H1 (cell line): ENCODE measurements at regions not wholly inside any gene's neighbourhood (a gene's known extent, or its start where the extent isn't known, plus 50 kb on each side); places are given as distances from the start of the nearest gene placed in this dataset.

Experiments
- CTCF ChIA-PET: fragments of 300-600 bp; sonication (Branson Sonifier 250); formaldehyde crosslinking; loops from one replicate; lab custom pipeline; 2021; ENCODE audit not compliant: partially characterized antibody; lab: Charles Lee
- POLR2A ChIA-PET: fragments of 300-600 bp; sonication (Branson Sonifier 250); formaldehyde crosslinking; loops from one replicate; lab custom pipeline; 2021; ENCODE audit warnings: inconsistent platforms; ENCODE audit not compliant: partially characterized antibody; lab: Charles Lee
- DNase-seq, 2 experiments: peaks; one replicate each; pipeline versions ENCODE4 v3.0.0 to v3.0.0-alpha.2; 2010 to 2022; ENCODE audit warnings: low spot score in 2 of 2, low read depth in 1 of 2, mixed read lengths in 1 of 2
- FAIRE-seq: peaks from 2 replicates; lab custom pipeline; 2011; peaks lifted over from hg19 to GRCh38; lab: Jason Lieb, UNC
- H2AFZ ChIP-seq: 2 replicates; pipeline ENCODE4 v1.8.1; 2012; ENCODE audit warnings: low read length, inconsistent platforms
- H2AK5ac ChIP-seq: 2 replicates; pipeline ENCODE4 v1.6.1; 2013; ENCODE audit warnings: low read depth, low read length
- H2BK120ac ChIP-seq: replicated peaks from 2 replicates; pipeline ENCODE3; 2013; ENCODE audit warnings: low read depth, low read length, inconsistent platforms
- H2BK12ac ChIP-seq: 2 replicates; pipeline ENCODE4 v1.6.1; 2013; ENCODE audit warnings: low read depth, low read length
- H2BK15ac ChIP-seq: 2 replicates; pipeline ENCODE4 v1.6.1; 2013; ENCODE audit warnings: low read length
- H2BK20ac ChIP-seq: 2 replicates; pipeline ENCODE4 v1.6.1; 2013; ENCODE audit warnings: low read length
- H2BK5ac ChIP-seq: 2 replicates; pipeline ENCODE4 v1.6.1; 2013; ENCODE audit warnings: low read depth, low read length
- H3K14ac ChIP-seq: 2 replicates; pipeline ENCODE4 v1.6.1; 2013; ENCODE audit warnings: inconsistent platforms; ENCODE audit not compliant: insufficient read length
- H3K18ac ChIP-seq: 2 replicates; pipeline ENCODE4 v1.6.1; 2013; ENCODE audit warnings: low read length; ENCODE audit errors: extremely low read depth
- H3K23ac ChIP-seq: 2 replicates; pipeline ENCODE4 v1.6.1; 2013; ENCODE audit warnings: inconsistent platforms; ENCODE audit not compliant: insufficient read length
- H3K23me2 ChIP-seq: 2 replicates; pipeline ENCODE4 v1.6.1; 2013; ENCODE audit warnings: low read depth, low read length
- H3K27ac ChIP-seq: 2 replicates; pipeline ENCODE4 v1.6.1; 2011; ENCODE audit warnings: low read depth, low read length, inconsistent platforms
- H3K27me3 ChIP-seq, 4 experiments: replicated peaks in 1 of 4; 1 replicate in 1 of 4; 2 replicates in 3 of 4; pipeline versions ENCODE4 v1.6.1 to v1.8.1; 2011 to 2013; ENCODE audit warnings: low read length in 3 of 4, mild to moderate bottlenecking in 3 of 4, inconsistent platforms in 2 of 4, mixed read lengths in 2 of 4, moderate library complexity in 1 of 4; ENCODE audit not compliant: control insufficient read depth in 3 of 4, insufficient read depth in 3 of 4; ENCODE audit errors: extremely low read depth in 1 of 4
- H3K36me3 ChIP-seq, 4 experiments: 2 replicates each; pipeline versions ENCODE4 v1.6.1 to v1.8.1; 2011 to 2013; ENCODE audit warnings: mild to moderate bottlenecking in 4 of 4, low read length in 3 of 4, moderate library complexity in 2 of 4, control low read depth in 1 of 4, inconsistent platforms in 1 of 4; ENCODE audit not compliant: insufficient read depth in 4 of 4, control insufficient read depth in 2 of 4
- H3K4ac ChIP-seq: replicated peaks from 2 replicates; pipeline ENCODE3; 2013; ENCODE audit warnings: low read length, low read depth, mixed read lengths, inconsistent platforms; ENCODE audit not compliant: insufficient read length
- H3K4me1 ChIP-seq, 4 experiments: replicated peaks in 1 of 4; 1 replicate in 1 of 4; 2 replicates in 3 of 4; pipeline versions ENCODE4 v1.6.1 to v1.8.1; 2011 to 2013; ENCODE audit warnings: low read length in 3 of 4, inconsistent platforms in 2 of 4, mixed read lengths in 1 of 4; ENCODE audit not compliant: insufficient read depth in 4 of 4, control insufficient read depth in 3 of 4
- H3K4me2 ChIP-seq, 2 experiments: 2 replicates each; pipeline versions ENCODE4 v1.6.1 to v1.8.1; 2011 to 2013; ENCODE audit warnings: low read depth in 2 of 2, low read length in 2 of 2, control low read depth in 1 of 2, inconsistent platforms in 1 of 2, mild to moderate bottlenecking in 1 of 2; ENCODE audit not compliant: insufficient read depth in 1 of 2
- H3K4me3 ChIP-seq, 4 experiments: fragments of 200-600, 300-600 bp in 1 of 4; sonication (generic), shearing (Covaris generic), sonication (Bioruptor Twin) in 1 of 4; 2 replicates each; pipeline versions ENCODE4 v1.5.1 to v1.8.1; 2011 to 2016; ENCODE audit warnings: low read length in 4 of 4, low read depth in 3 of 4, control low read depth in 2 of 4, inconsistent platforms in 2 of 4, mild to moderate bottlenecking in 2 of 4, mixed read lengths in 1 of 4, moderate library complexity in 1 of 4; ENCODE audit not compliant: insufficient read depth in 2 of 4; ENCODE audit errors: extremely low read depth in 1 of 4
- H3K56ac ChIP-seq: replicated peaks from 2 replicates; pipeline ENCODE3; 2013; ENCODE audit warnings: low read depth, mild to moderate bottlenecking, mixed read lengths, low read length, inconsistent platforms; ENCODE audit not compliant: insufficient read length
- H3K79me1 ChIP-seq: 2 replicates; pipeline ENCODE4 v1.6.1; 2013; ENCODE audit warnings: low read depth, low read length, control low read depth
- H3K79me2 ChIP-seq, 2 experiments: 2 replicates each; pipeline versions ENCODE4 v1.6.1 to v1.8.1; 2012 to 2013; ENCODE audit warnings: low read length in 2 of 2, mild to moderate bottlenecking in 2 of 2, inconsistent platforms in 1 of 2; ENCODE audit not compliant: insufficient read depth in 2 of 2, control insufficient read depth in 1 of 2
- H3K9ac ChIP-seq, 4 experiments: replicated peaks in 1 of 4; 1 replicate in 1 of 4; 2 replicates in 3 of 4; pipeline versions ENCODE4 v1.6.1 to v1.8.1; 2011 to 2013; ENCODE audit warnings: low read depth in 3 of 4, low read length in 3 of 4, control low read depth in 2 of 4, mild to moderate bottlenecking in 2 of 4, moderate library complexity in 2 of 4, inconsistent platforms in 1 of 4; ENCODE audit errors: extremely low read depth in 1 of 4
- H3K9me3 ChIP-seq, 2 experiments: 2 replicates each; pipeline versions ENCODE4 v1.6.1 to v1.8.1; 2012 to 2013; ENCODE audit warnings: mild to moderate bottlenecking in 2 of 2, moderate library complexity in 2 of 2, control low read depth in 1 of 2, inconsistent platforms in 1 of 2, low read depth in 1 of 2, low read length in 1 of 2, mixed read lengths in 1 of 2; ENCODE audit not compliant: insufficient read depth in 2 of 2
- H4K20me1 ChIP-seq, 2 experiments: replicated peaks in 1 of 2; 2 replicates each; pipeline versions ENCODE3 to v1.8.1; 2011 to 2013; ENCODE audit warnings: inconsistent platforms in 2 of 2, low read length in 2 of 2, mild to moderate bottlenecking in 1 of 2; ENCODE audit not compliant: insufficient read depth in 2 of 2, control insufficient read depth in 1 of 2
- H4K5ac ChIP-seq: 2 replicates; pipeline ENCODE4 v1.6.1; 2013; ENCODE audit warnings: low read length, low read depth, mixed read lengths, inconsistent platforms; ENCODE audit not compliant: insufficient read length
- H4K8ac ChIP-seq: 2 replicates; pipeline ENCODE4 v1.8.0; 2013; ENCODE audit warnings: mild to moderate bottlenecking, moderate library complexity, low read length, inconsistent platforms; ENCODE audit not compliant: insufficient read depth; ENCODE audit errors: extremely low read depth
- H4K91ac ChIP-seq: replicated peaks from 2 replicates; pipeline ENCODE3; 2013; ENCODE audit warnings: low read length, mixed read lengths, inconsistent platforms; ENCODE audit not compliant: insufficient read length
- CHD1 ChIP-seq: IDR thresholded peaks from 2 replicates; pipeline ENCODE4 v1.6.1; 2012; ENCODE audit warnings: low read depth, low read length, improper control_type of control experiment
- CTCF ChIP-seq, 3 experiments: IDR thresholded peaks; 1 replicate in 2 of 3; 2 replicates in 1 of 3; pipeline versions ENCODE4 v1.5.1 to v1.6.1; 2011; ENCODE audit warnings: low read length in 3 of 3, mild to moderate bottlenecking in 3 of 3, inconsistent platforms in 2 of 3, low read depth in 1 of 3, moderate library complexity in 1 of 3; ENCODE audit not compliant: insufficient read depth in 1 of 3; ENCODE audit errors: control extremely low read depth in 1 of 3
- RAD21 ChIP-seq, 2 experiments: IDR thresholded peaks in 1 of 2; conservative IDR thresholded peaks in 1 of 2; 2 replicates each; pipeline ENCODE4 v1.6.1; 2011; ENCODE audit warnings: low read depth in 2 of 2, low read length in 2 of 2, improper control_type of control experiment in 1 of 2, inconsistent platforms in 1 of 2, mild to moderate bottlenecking in 1 of 2, moderate library complexity in 1 of 2
- SP1 ChIP-seq: IDR thresholded peaks from 2 replicates; pipeline ENCODE4 v1.6.1; 2011; ENCODE audit warnings: low read depth, low read length
- SRF ChIP-seq: IDR thresholded peaks from 2 replicates; pipeline ENCODE4 v1.6.1; 2011; ENCODE audit warnings: mild to moderate bottlenecking, low read depth, low read length, moderate library complexity
- TEAD4 ChIP-seq: IDR thresholded peaks from 2 replicates; pipeline ENCODE4 v1.6.1; 2012; ENCODE audit warnings: low read depth, low read length, inconsistent platforms, mixed read lengths
- WGBS, 2 experiments: shearing (Covaris generic) in 1 of 2; methylation state at CpG; one replicate each; pipeline versions ENCODE4 v1.1.6 to v1.1.7; 2013 to 2015; ENCODE audit warnings: low lambda C conversion rate in 2 of 2, mixed read lengths in 2 of 2, inconsistent platforms in 1 of 2, low coverage in 1 of 2, missing lambda C conversion rate in 1 of 2; ENCODE audit not compliant: insufficient replicate concordance in 2 of 2, insufficient coverage in 1 of 2, insufficient read length in 1 of 2; ENCODE audit errors: extremely low coverage in 1 of 2, missing lambda C conversion rate in 1 of 2; 5-methylcytosine and 5-hydroxymethylcytosine counted together

DNA sequence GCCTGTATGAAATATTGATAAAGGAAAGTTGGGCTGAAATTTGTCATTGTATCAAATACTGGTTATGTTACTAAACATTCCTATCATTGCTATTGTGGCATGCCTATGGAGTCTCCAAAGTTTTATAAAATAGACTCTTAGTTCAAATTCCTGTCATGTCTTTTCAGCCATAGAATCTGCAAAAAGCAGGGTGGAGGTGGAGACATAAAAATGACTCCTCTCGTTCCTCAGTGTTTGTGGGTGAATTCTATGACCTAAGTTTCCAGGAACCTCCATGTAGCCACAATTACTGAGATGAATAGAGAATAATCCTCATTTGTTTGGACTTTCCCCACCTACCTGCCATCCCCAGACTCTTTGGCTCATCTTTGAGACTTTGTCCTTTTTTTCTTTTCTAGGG is 326.3 kb upstream of the ETAA1 start:
- Histone ChIP-seq H2AFZ (no peak overlapping the region), H2AK5ac (no peak overlapping the region)
- TF ChIP-seq SP1 (no peak), RAD21 (IDR thresholded peaks at IDR 0.05 in 1 of 2, conservative IDR thresholded peaks at IDR 0.05 in 1 of 2; ENCODE audit: low read depth in 2 of 2, low read length in 2 of 2) (no peak), CHD1 (no peak), TEAD4 (no peak), SRF (no peak), CTCF (IDR thresholded peaks at IDR 0.05; ENCODE audit: control extremely low read depth in 1 of 3, insufficient read depth in 1 of 3, low read depth in 1 of 3, low read length in 3 of 3) (no peak)

More for the DNA sequence above, 326.3 kb upstream of the ETAA1 start:
- Histone ChIP-seq H3K18ac (no peak overlapping the region), H3K14ac (no peak overlapping the region), H3K9ac (no peak overlapping the region), H3K23me2 (no peaks in the 10 kb centered on the region), H3K79me2 (no peaks in the 10 kb centered on the region), H3K27ac (no peak overlapping the region), H3K4me2 (no peak overlapping the region), H2BK20ac (no peak overlapping the region), H2BK120ac (no peak overlapping the region), H3K4me3 (no peak overlapping the region), H4K20me1 (no peaks in the 10 kb centered on the region), H3K36me3 (no peaks in the 10 kb centered on the region), H3K27me3 (no peaks in the 10 kb centered on the region), H2BK12ac (no peak overlapping the region), H3K79me1 (no peaks in the 10 kb centered on the region), H4K8ac (no peak overlapping the region), H3K4ac (no peak overlapping the region), H4K5ac (no peak overlapping the region), H3K23ac (no peak overlapping the region), H3K9me3 (no peaks in the 10 kb centered on the region), H2BK15ac (no peak overlapping the region), H3K56ac (no peak overlapping the region), H3K4me1 (no peaks in the 10 kb centered on the region), H2BK5ac (no peak overlapping the region), H4K91ac (no peak overlapping the region)
- FAIRE-seq (no peak), DNase-seq (no peak)
- CTCF ChIA-PET: no interaction called here
- POLR2A ChIA-PET: no interaction called here
- WGBS, 2 experiments: 84% methylated on average over 1 of the region's 1 CpG; no CpG with 5 or more reads in 1 of the 2 experiments
